ENCODE measurements at regions not wholly inside any gene's neighbourhood (a gene's known extent, or its start where the extent isn't known, plus 50 kb on each side); places are given as distances from the start of the nearest gene placed in this dataset.
"Not testable (repeated sequence)": the region's sequence is repeated elsewhere in the genome, so short reads cannot be mapped to it uniquely, and the experiment has no call there.

DNA sequence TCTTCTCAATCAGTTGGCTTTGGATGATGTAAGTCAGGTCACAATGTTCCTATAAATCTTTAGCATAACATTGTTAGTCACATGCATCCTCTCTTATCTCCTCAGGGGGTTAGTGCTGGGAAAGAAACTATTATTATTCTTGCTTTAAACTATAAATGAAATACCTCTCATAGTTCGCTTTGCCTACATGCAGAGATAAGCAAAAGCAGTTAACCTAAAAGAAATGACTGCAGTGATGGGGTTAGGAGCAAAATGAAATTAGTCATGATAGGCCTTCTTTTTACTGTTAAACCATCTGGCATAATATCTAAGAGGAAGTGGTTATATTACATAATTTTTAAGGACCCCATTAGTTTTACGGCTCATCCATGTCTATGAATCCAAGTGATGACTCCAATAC lies 91.7 kb upstream of the IGSF10 start:
- Mint-ChIP-seq H3K4me3 (no peak overlapping the region), H3K4me1 (no peaks in the 10 kb centered on the region), H3K27ac (no peak overlapping the region), H3K27me3 (no peaks in the 10 kb centered on the region), H3K9me3 (no peaks in the 10 kb centered on the region), H3K36me3 (no peaks in the 10 kb centered on the region)
- ATAC-seq, result no peak

DNA sequence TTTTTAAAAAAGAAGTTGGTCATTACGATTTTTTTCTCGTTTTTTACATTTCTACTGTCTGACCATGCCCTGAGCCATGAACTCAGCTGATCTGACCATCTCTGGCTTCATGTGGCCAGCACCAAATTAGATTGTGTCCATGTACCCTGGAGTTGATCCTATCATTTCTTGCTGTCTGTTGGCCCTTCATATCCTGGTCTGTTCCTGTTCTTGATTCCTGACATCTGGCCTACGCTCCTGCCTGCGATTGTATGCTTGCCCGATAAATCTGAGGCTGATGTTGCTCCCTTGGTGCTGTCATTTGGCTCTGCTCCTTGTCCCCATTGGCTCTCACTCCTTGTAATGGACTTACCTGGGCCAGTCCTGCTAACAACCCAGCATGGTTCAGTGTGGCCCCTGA lies 89.8 kb upstream of the IGSF10 start:
- H3K9me3 Mint-ChIP-seq, result no peaks in the 10 kb centered on the region
- no peak overlapping the region for H3K27ac Mint-ChIP-seq
- H3K27me3 Mint-ChIP-seq, result no peaks in the 10 kb centered on the region
- ATAC-seq, result no peak
- H3K36me3 Mint-ChIP-seq, result no peaks in the 10 kb centered on the region
- no peak overlapping the region for H3K4me3 Mint-ChIP-seq
- no peaks in the 10 kb centered on the region for H3K4me1 Mint-ChIP-seq

- no peaks in the 10 kb centered on the region for H3K27me3 Mint-ChIP-seq
- no peaks in the 10 kb centered on the region for H3K9me3 Mint-ChIP-seq
- H3K27ac Mint-ChIP-seq, result no peak overlapping the region
- H3K36me3 Mint-ChIP-seq, result no peaks in the 10 kb centered on the region
- no peaks in the 10 kb centered on the region for H3K4me1 Mint-ChIP-seq
- H3K4me3 Mint-ChIP-seq, result no peak overlapping the region
- no peak for ATAC-seq
Measured at GRCh38 chr3:151550025-151550618, 89.3 kb upstream of the IGSF10 start.

DNA sequence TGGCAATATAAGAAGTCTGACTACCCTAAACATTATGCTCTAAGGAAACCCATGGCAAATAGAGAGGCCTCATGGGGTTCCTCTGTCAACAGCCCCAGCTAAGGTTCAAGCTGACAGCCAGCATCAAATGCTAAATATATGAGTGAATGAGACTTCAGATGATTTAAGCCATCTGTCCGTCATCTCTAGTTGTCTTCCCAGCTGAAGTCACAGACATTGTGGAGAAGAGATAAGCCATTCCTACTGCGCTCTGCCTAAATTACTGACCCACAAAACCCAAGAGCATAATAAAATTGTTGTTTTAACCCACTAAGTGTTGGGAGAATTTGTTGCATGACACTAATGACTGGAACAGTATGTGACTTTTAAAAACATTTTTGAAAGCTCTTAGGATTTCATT lies 87.3 kb upstream of the IGSF10 start:
- no peak for ATAC-seq
- Mint-ChIP-seq H3K9me3 (no peaks in the 10 kb centered on the region), H3K4me3 (no peak overlapping the region), H3K27ac (no peak overlapping the region), H3K4me1 (no peaks in the 10 kb centered on the region), H3K27me3 (no peaks in the 10 kb centered on the region), H3K36me3 (no peaks in the 10 kb centered on the region)

- H3K27ac Mint-ChIP-seq, result no peak overlapping the region
Measured at GRCh38 chr3:151544164-151544548, 83.3 kb upstream of the IGSF10 start.

GRCh38 chr3:151541178-151541577 lies 80.3 kb upstream of the IGSF10 start:
- Mint-ChIP-seq H3K4me3 (no peak overlapping the region), H3K36me3 (no peaks in the 10 kb centered on the region), H3K27me3 (no peaks in the 10 kb centered on the region), H3K27ac (no peak overlapping the region), H3K4me1 (no peaks in the 10 kb centered on the region), H3K9me3 (no peaks in the 10 kb centered on the region)
- ATAC-seq, result no peak

More at GRCh38 chr3:151544164-151544548, 83.3 kb upstream of the IGSF10 start:
- H3K36me3 Mint-ChIP-seq, result no peaks in the 10 kb centered on the region
- ATAC-seq, result no peak
- H3K4me1 Mint-ChIP-seq, result no peaks in the 10 kb centered on the region
- H3K27me3 Mint-ChIP-seq, result no peaks in the 10 kb centered on the region
- no peaks in the 10 kb centered on the region for H3K9me3 Mint-ChIP-seq
- no peak overlapping the region for H3K4me3 Mint-ChIP-seq

GRCh38 chr3:151539599-151539998 lies 78.7 kb upstream of the IGSF10 start:
- H3K27me3 Mint-ChIP-seq, result no peaks in the 10 kb centered on the region
- no peak for ATAC-seq
- H3K4me3 Mint-ChIP-seq, result no peak overlapping the region
- no peaks in the 10 kb centered on the region for H3K36me3 Mint-ChIP-seq
- no peaks in the 10 kb centered on the region for H3K4me1 Mint-ChIP-seq
- no peak overlapping the region for H3K27ac Mint-ChIP-seq
- no peaks in the 10 kb centered on the region for H3K9me3 Mint-ChIP-seq

GRCh38 chr3:151538456-151539393 lies 77.9 kb upstream of the IGSF10 start:
- Mint-ChIP-seq H3K4me3 (no peak overlapping the region), H3K4me1 (no peaks in the 10 kb centered on the region), H3K27ac (no peak overlapping the region), H3K9me3 (no peaks in the 10 kb centered on the region), H3K36me3 (no peaks in the 10 kb centered on the region), H3K27me3 (no peaks in the 10 kb centered on the region)
- ATAC-seq, result peak; percentile 25

- Mint-ChIP-seq H3K27ac (no peak overlapping the region), H3K36me3 (no peaks in the 10 kb centered on the region), H3K9me3 (peaks cover 4% of the 10 kb centered on the region), H3K27me3 (no peaks in the 10 kb centered on the region), H3K4me3 (no peak overlapping the region), H3K4me1 (no peaks in the 10 kb centered on the region)
- no peak for ATAC-seq
Measured at GRCh38 chr3:151537726-151538125, 76.9 kb upstream of the IGSF10 start.

GRCh38 chr3:151526757-151527156 lies 65.9 kb upstream of the IGSF10 start:
- Mint-ChIP-seq H3K36me3 (no peaks in the 10 kb centered on the region), H3K4me3 (no peak overlapping the region), H3K27me3 (peaks cover 17% of the 10 kb centered on the region), H3K4me1 (no peaks in the 10 kb centered on the region), H3K27ac (no peak overlapping the region), H3K9me3 (peaks cover 3% of the 10 kb centered on the region)
- no peak for ATAC-seq

GRCh38 chr3:151520105-151520504 lies 59.2 kb upstream of the IGSF10 start:
- no peaks in the 10 kb centered on the region for H3K36me3 Mint-ChIP-seq
- no peak overlapping the region for H3K27ac Mint-ChIP-seq
- H3K4me1 Mint-ChIP-seq, result no peaks in the 10 kb centered on the region
- H3K4me3 Mint-ChIP-seq, result no peak overlapping the region
- no peak for ATAC-seq
- peaks cover 8% of the 10 kb centered on the region for H3K9me3 Mint-ChIP-seq
- H3K27me3 Mint-ChIP-seq, result peaks cover 17% of the 10 kb centered on the region

DNA sequence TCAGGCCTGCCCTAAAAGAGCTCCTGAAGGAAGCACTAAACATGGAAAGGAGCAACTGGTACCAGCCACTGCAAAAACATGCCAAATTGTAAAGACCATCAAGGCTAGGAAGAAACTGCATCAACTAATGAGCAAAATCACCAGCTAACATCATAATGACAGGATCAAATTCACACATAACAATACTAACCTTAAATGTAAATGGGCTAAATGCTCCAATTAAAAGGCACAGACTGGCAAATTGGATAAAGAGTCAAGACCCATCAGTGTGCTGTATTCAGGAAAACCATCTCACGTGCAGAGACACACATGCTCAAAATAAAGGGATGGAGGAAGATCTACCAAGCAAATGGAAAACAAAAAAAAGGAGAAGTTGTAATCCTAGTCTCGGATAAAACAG lies 50.6 kb upstream of the IGSF10 start:
- not testable (repeated sequence) for H3K36me3 Mint-ChIP-seq, H3K4me3 Mint-ChIP-seq, H3K4me1 Mint-ChIP-seq, H3K9me3 Mint-ChIP-seq, H3K27ac Mint-ChIP-seq, ATAC-seq, H3K27me3 Mint-ChIP-seq
